Stimulated activated CD8-positive, alpha-beta memory T cell treated with anti-CD3 and anti-CD28 coated beads, Interleukin-15, amount 100 ng/mL, for 4 hours (primary cell): ENCODE measurements at regions not wholly inside any gene's neighbourhood (a gene's known extent, or its start where the extent isn't known, plus 50 kb on each side); places are given as distances from the start of the nearest gene placed in this dataset.
"Not testable (repeated sequence)": the region's sequence is repeated elsewhere in the genome, so short reads cannot be mapped to it uniquely, and the experiment has no call there.

Source experiments
- DNase-seq, 2 donors: peaks; one replicate each; pipeline ENCODE4 v3.0.0-alpha.2; 2020; ENCODE audit warnings: low read depth in 2 of 2

- no peak for DNase-seq
Measured at GRCh38 chr2:34734042-34734441, 1134.9 kb upstream of the FAM98A start.

- DNase-seq: no peak
Measured at GRCh38 chr2:34731292-34731691, 1132.2 kb upstream of the FAM98A start.

GRCh38 chr2:34729845-34730244 lies 1130.7 kb upstream of the FAM98A start:
- no peak for DNase-seq

GRCh38 chr2:34724107-34724506 lies 1125.0 kb upstream of the FAM98A start:
- no peak for DNase-seq

GRCh38 chr2:34723683-34724082 lies 1124.6 kb upstream of the FAM98A start:
- no peak for DNase-seq

GRCh38 chr2:34719206-34719605 lies 1120.1 kb upstream of the FAM98A start:
- no peak for DNase-seq

GRCh38 chr2:34705551-34706247 lies 1106.6 kb upstream of the FAM98A start:
- DNase-seq: no peak

GRCh38 chr2:34703292-34703691 lies 1104.2 kb upstream of the FAM98A start:
- DNase-seq: no peak

- not testable (repeated sequence) for DNase-seq
Measured at GRCh38 chr2:34702391-34702790, 1103.3 kb upstream of the FAM98A start.

GRCh38 chr2:34677591-34677990 lies 1078.5 kb upstream of the FAM98A start:
- not testable (repeated sequence) for DNase-seq

- not testable (repeated sequence) for DNase-seq
Measured at GRCh38 chr2:34677119-34677531, 1078.0 kb upstream of the FAM98A start.

- DNase-seq: no peak
Measured at GRCh38 chr2:34670482-34670881, 1071.4 kb upstream of the FAM98A start.

- no peak for DNase-seq
Measured at GRCh38 chr2:34666821-34667220, 1067.7 kb upstream of the FAM98A start.

- DNase-seq: no peak
Measured at GRCh38 chr2:34664266-34664665, 1065.2 kb upstream of the FAM98A start.

GRCh38 chr2:34663314-34663713 lies 1064.2 kb upstream of the FAM98A start:
- DNase-seq: no peak

- no peak for DNase-seq
Measured at GRCh38 chr2:34660741-34661140, 1061.6 kb upstream of the FAM98A start.

- DNase-seq: no peak
Measured at GRCh38 chr2:34656632-34657031, 1057.5 kb upstream of the FAM98A start.

- DNase-seq: no peak
Measured at GRCh38 chr2:34652636-34653035, 1053.5 kb upstream of the FAM98A start.

- no peak for DNase-seq
Measured at GRCh38 chr2:34646901-34647300, 1047.8 kb upstream of the FAM98A start.

GRCh38 chr2:34632327-34632726 lies 1033.2 kb upstream of the FAM98A start:
- no peak for DNase-seq

- DNase-seq: no peak
Measured at GRCh38 chr2:34627003-34627402, 1027.9 kb upstream of the FAM98A start.

- DNase-seq: no peak
Measured at GRCh38 chr2:34604164-34604563, 1005.1 kb upstream of the FAM98A start.

- DNase-seq: no peak
Measured at GRCh38 chr2:34602262-34602661, 1003.2 kb upstream of the FAM98A start.

GRCh38 chr2:34601561-34601960 lies 1002.5 kb upstream of the FAM98A start:
- no peak for DNase-seq
